ENCODE measurements at regions not wholly inside any gene's neighbourhood (a gene's known extent, or its start where the extent isn't known, plus 50 kb on each side); places are given as distances from the start of the nearest gene placed in this dataset.

GRCh38 chr3:82800248-82800647 lies 1038.8 kb upstream of the GBE1 start:
- H3K9ac ChIP-seq (ENCODE audit: insufficient read length), result no peak overlapping the region
- no peak for DNase-seq (ENCODE audit: low read depth, low spot score)
- TF ChIP-seq EZH2 (IDR thresholded peaks at IDR 0.05), result no peak
- no peak for TF ChIP-seq POLR2AphosphoS5 (IDR thresholded peaks at IDR 0.05; ENCODE audit: borderline replicate concordance, low read depth, low read length)
- no peak for TF ChIP-seq FOXP2 (optimal IDR thresholded peaks at IDR 0.05; ENCODE audit: control extremely low read depth, extremely low read length, insufficient read depth)
- H3K4me3 ChIP-seq, result no peak overlapping the region
- no peaks in the 10 kb centered on the region for H3K9me3 ChIP-seq (ENCODE audit: low read depth, low read length)
- no peaks in the 10 kb centered on the region for H3K36me3 ChIP-seq (ENCODE audit: insufficient read depth, low read length)
- no peak overlapping the region for H3K27ac ChIP-seq

DNA sequence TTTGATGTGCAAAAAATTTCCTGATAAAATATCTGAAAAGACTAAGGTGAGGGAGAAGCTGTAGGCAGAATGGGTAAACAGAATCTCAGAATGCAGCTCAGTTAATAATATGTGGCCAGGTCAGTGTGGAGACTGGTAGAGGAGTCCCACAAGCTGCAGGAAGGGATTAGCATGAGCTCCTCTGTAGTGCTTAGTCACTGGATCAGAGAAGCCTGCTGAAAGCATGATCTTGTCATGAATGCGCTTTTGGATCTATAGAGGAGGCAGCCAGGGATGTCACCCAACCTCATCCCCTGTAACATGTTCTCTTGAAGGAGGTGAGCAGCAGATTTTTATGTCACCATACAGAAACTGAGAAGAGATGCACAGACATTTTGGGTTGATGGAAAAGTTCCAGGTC lies 1035.3 kb upstream of the GBE1 start:
- no peak overlapping the region for H3K4me3 ChIP-seq
- no peak for DNase-seq (ENCODE audit: low read depth, low spot score)
- no peak overlapping the region for H3K9ac ChIP-seq (ENCODE audit: insufficient read length)
- TF ChIP-seq POLR2AphosphoS5 (IDR thresholded peaks at IDR 0.05; ENCODE audit: borderline replicate concordance, low read depth, low read length) (no peak), EZH2 (IDR thresholded peaks at IDR 0.05) (no peak), FOXP2 (optimal IDR thresholded peaks at IDR 0.05; ENCODE audit: control extremely low read depth, extremely low read length, insufficient read depth) (no peak)
- H3K27ac ChIP-seq, result no peak overlapping the region
- H3K36me3 ChIP-seq (ENCODE audit: insufficient read depth, low read length), result no peaks in the 10 kb centered on the region
- H3K9me3 ChIP-seq (ENCODE audit: low read depth, low read length), result no peaks in the 10 kb centered on the region; the same call in 1 of the 2 replicates

DNA sequence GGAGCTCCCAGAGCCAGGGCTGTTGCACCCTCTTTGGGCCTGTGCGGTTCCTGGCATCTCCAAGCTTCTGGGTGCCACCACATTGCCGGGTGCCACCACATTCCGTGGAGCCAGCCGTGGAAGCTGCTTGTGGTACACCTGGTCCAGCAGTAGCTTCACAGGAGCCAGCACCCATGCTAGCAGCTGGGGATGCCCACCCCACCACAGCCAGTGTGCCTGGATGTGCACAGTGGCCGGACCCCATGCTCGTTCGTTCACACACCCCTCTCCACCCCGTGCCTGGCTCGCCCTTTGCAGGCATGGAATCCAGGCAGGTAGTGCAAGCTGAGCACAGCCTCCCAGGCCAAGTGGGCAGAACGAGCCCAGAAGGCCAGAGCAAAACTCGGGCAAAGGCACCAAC lies 1029.8 kb upstream of the GBE1 start:
- DNase-seq (ENCODE audit: low read depth, low spot score), result no peak
- TF ChIP-seq FOXP2 (optimal IDR thresholded peaks at IDR 0.05; ENCODE audit: control extremely low read depth, extremely low read length, insufficient read depth) (no peak), EZH2 (IDR thresholded peaks at IDR 0.05) (no peak), POLR2AphosphoS5 (IDR thresholded peaks at IDR 0.05; ENCODE audit: borderline replicate concordance, low read depth, low read length) (no peak)
- H3K27ac ChIP-seq, result no peak overlapping the region
- H3K9me3 ChIP-seq (ENCODE audit: low read depth, low read length), result no peaks in the 10 kb centered on the region; the same call in 1 of the 2 replicates
- H3K9ac ChIP-seq (ENCODE audit: insufficient read length), result no peak overlapping the region
- H3K36me3 ChIP-seq (ENCODE audit: insufficient read depth, low read length), result no peaks in the 10 kb centered on the region
- no peak overlapping the region for H3K4me3 ChIP-seq

DNA sequence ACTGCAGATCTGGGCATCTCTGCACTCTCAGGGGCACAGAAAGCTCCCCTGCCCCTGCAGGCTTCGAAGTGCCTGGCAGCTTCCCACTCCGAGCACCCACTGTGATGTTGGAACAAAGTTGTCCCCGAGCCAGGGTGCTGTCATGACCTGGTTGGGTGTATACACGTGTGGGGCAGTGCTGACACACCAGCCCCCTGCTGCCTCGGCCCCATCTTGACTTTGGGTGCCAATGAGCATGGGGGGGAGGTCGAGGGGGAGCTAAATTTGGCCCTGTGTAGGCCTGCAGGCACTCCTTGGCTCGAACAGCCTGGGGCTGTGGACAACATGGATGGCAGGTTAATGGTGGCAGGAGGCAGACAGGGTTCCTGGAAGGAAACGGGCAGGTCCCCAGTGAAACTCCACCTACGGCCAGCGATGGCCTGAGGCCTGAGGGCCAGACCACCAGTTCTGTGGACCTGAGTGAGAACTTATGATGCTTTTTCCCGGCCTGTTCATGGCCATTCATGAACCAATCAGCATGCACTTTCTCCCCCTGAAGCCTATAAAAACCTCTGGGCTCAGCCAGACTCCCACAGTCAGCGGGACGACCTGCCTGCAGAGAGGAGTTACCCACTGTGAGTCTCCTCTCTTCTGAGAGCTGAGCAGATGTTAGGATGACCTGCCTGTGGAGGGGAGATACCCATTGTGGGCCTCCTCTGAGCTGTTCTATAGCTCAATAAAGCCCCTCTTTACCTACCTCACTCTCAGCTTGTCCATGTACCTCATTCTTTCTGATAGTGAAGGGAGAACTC lies 1029.1 kb upstream of the GBE1 start:
- H3K27ac ChIP-seq, result no peak overlapping the region
- no peak overlapping the region for H3K9ac ChIP-seq (ENCODE audit: insufficient read length)
- no peaks in the 10 kb centered on the region; the same call in 1 of the 2 replicates for H3K9me3 ChIP-seq (ENCODE audit: low read depth, low read length)
- no peak for DNase-seq (ENCODE audit: low read depth, low spot score)
- H3K4me3 ChIP-seq, result no peak overlapping the region
- H3K36me3 ChIP-seq (ENCODE audit: insufficient read depth, low read length), result no peaks in the 10 kb centered on the region
- TF ChIP-seq POLR2AphosphoS5 (IDR thresholded peaks at IDR 0.05; ENCODE audit: borderline replicate concordance, low read depth, low read length) (no peak), EZH2 (IDR thresholded peaks at IDR 0.05) (no peak), FOXP2 (optimal IDR thresholded peaks at IDR 0.05; ENCODE audit: control extremely low read depth, extremely low read length, insufficient read depth) (no peak)

GRCh38 chr3:82783194-82783593 lies 1021.7 kb upstream of the GBE1 start:
- Histone ChIP-seq H3K9me3 (ENCODE audit: low read depth, low read length) (no peaks in the 10 kb centered on the region), H3K36me3 (ENCODE audit: insufficient read depth, low read length) (no peaks in the 10 kb centered on the region), H3K27ac (no peak overlapping the region), H3K4me3 (no peak overlapping the region), H3K9ac (ENCODE audit: insufficient read length) (no peak overlapping the region)
- no peak for DNase-seq (ENCODE audit: low read depth, low spot score)
- TF ChIP-seq EZH2 (IDR thresholded peaks at IDR 0.05), result no peak
- TF ChIP-seq POLR2AphosphoS5 (IDR thresholded peaks at IDR 0.05; ENCODE audit: borderline replicate concordance, low read depth, low read length), result no peak
- no peak for TF ChIP-seq FOXP2 (optimal IDR thresholded peaks at IDR 0.05; ENCODE audit: control extremely low read depth, extremely low read length, insufficient read depth)

- Histone ChIP-seq H3K9ac (ENCODE audit: insufficient read length) (no peak overlapping the region), H3K9me3 (ENCODE audit: low read depth, low read length) (no peaks in the 10 kb centered on the region), H3K4me3 (no peak overlapping the region), H3K36me3 (ENCODE audit: insufficient read depth, low read length) (no peaks in the 10 kb centered on the region), H3K27ac (no peak overlapping the region)
- DNase-seq (ENCODE audit: low read depth, low spot score), result no peak
- TF ChIP-seq EZH2 (IDR thresholded peaks at IDR 0.05) (no peak), FOXP2 (optimal IDR thresholded peaks at IDR 0.05; ENCODE audit: control extremely low read depth, extremely low read length, insufficient read depth) (no peak), POLR2AphosphoS5 (IDR thresholded peaks at IDR 0.05; ENCODE audit: borderline replicate concordance, low read depth, low read length) (no peak)
Measured at GRCh38 chr3:82773207-82773606, 1011.8 kb upstream of the GBE1 start.

GRCh38 chr3:82764521-82764920 lies 1003.1 kb upstream of the GBE1 start:
- TF ChIP-seq EZH2 (IDR thresholded peaks at IDR 0.05), result no peak
- H3K9ac ChIP-seq (ENCODE audit: insufficient read length), result no peak overlapping the region

GRCh38 chr3:82761858-82762257 lies 1000.4 kb upstream of the GBE1 start:
- TF ChIP-seq FOXP2 (optimal IDR thresholded peaks at IDR 0.05; ENCODE audit: control extremely low read depth, extremely low read length, insufficient read depth) (no peak), EZH2 (IDR thresholded peaks at IDR 0.05) (no peak), POLR2AphosphoS5 (IDR thresholded peaks at IDR 0.05; ENCODE audit: borderline replicate concordance, low read depth, low read length) (no peak)

More at GRCh38 chr3:82764521-82764920, 1003.1 kb upstream of the GBE1 start:
- H3K9me3 ChIP-seq (ENCODE audit: low read depth, low read length), result no peaks in the 10 kb centered on the region
- H3K27ac ChIP-seq, result no peak overlapping the region
- H3K4me3 ChIP-seq, result no peak overlapping the region
- DNase-seq (ENCODE audit: low read depth, low spot score), result no peak
- H3K36me3 ChIP-seq (ENCODE audit: insufficient read depth, low read length), result no peaks in the 10 kb centered on the region

GRCh38 chr3:82745544-82745943 lies 984.1 kb upstream of the GBE1 start:
- Histone ChIP-seq H3K9ac (ENCODE audit: insufficient read length) (no peak overlapping the region), H3K9me3 (ENCODE audit: low read depth, low read length) (no peaks in the 10 kb centered on the region), H3K4me3 (no peak overlapping the region), H3K27ac (no peak overlapping the region), H3K36me3 (ENCODE audit: insufficient read depth, low read length) (no peaks in the 10 kb centered on the region)
- no peak for TF ChIP-seq FOXP2 (optimal IDR thresholded peaks at IDR 0.05; ENCODE audit: control extremely low read depth, extremely low read length, insufficient read depth)
- TF ChIP-seq EZH2 (IDR thresholded peaks at IDR 0.05), result no peak
- TF ChIP-seq POLR2AphosphoS5 (IDR thresholded peaks at IDR 0.05; ENCODE audit: borderline replicate concordance, low read depth, low read length), result no peak
- DNase-seq (ENCODE audit: low read depth, low spot score), result no peak

More at GRCh38 chr3:82761858-82762257, 1000.4 kb upstream of the GBE1 start:
- Histone ChIP-seq H3K9me3 (ENCODE audit: low read depth, low read length) (no peaks in the 10 kb centered on the region), H3K27ac (no peak overlapping the region), H3K36me3 (ENCODE audit: insufficient read depth, low read length) (no peaks in the 10 kb centered on the region), H3K4me3 (no peak overlapping the region), H3K9ac (ENCODE audit: insufficient read length) (no peak overlapping the region)
- no peak for DNase-seq (ENCODE audit: low read depth, low spot score)

All from SK-N-MC (cell line).